ENCODE measurements at regions not wholly inside any gene's neighbourhood (a gene's known extent, or its start where the extent isn't known, plus 50 kb on each side); places are given as distances from the start of the nearest gene placed in this dataset.
"Not testable (repeated sequence)": the region's sequence is repeated elsewhere in the genome, so short reads cannot be mapped to it uniquely, and the experiment has no call there.

DNA sequence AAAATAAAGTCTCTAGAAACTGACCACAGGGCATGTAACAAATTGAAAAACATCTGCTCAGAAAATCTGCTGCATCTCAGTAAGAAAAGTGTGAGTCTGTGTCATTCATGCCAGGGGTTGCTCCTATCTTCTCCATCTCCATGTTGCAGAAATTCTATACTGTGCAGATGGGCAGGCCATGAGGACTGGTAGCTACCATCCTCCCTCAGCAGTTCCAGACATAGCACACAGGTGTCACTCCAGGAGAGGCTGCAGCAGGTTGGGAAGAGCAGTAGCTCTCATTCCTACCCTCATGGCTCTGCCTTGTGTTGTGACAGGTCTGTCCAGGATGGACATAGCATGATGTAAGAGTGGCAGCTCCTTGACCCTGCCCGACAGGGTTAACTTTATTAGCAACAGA is 173.4 kb downstream of the NDUFS4 start:
- DNase-seq (ENCODE audit: low read depth): no peak

DNA sequence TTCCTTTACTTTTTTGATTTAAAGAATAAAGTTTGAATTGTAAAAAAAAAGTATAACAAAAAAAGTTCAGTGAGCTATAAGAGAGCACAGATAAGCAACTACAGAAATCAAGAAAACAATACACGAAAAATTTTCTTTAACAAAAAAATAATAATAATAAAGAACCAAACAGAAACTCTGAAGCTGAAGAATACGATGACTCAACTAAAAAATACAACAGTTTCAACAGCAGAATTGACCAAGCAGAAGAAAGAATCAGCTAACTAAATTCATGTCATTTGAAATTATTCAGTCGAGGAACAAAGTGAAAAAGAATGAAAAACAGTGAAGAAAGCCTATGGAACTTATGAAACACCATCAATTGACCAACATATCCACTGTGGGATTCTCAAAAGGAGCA is 177.7 kb downstream of the NDUFS4 start:
- no peak for DNase-seq (ENCODE audit: low read depth)

DNA sequence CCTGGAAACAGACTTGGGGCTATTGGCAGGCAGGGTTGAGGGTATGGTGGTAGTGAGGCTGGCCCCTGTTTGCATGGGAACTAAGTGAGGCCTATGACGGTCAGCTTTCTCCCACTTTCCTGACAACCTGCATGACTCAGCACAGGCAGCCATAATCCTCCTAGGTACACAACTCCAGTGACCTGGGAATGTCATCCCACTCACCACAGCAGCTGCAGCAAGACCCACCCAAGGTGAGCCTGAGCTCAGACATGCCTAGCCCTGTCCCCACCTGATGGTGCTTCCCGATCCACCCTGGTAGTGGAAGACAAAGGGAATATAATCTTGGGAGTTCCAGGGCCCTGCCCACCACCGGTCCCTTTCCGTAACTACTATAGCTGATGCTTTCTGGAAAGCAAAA is 178.7 kb downstream of the NDUFS4 start:
- DNase-seq (ENCODE audit: low read depth): no peak

DNA sequence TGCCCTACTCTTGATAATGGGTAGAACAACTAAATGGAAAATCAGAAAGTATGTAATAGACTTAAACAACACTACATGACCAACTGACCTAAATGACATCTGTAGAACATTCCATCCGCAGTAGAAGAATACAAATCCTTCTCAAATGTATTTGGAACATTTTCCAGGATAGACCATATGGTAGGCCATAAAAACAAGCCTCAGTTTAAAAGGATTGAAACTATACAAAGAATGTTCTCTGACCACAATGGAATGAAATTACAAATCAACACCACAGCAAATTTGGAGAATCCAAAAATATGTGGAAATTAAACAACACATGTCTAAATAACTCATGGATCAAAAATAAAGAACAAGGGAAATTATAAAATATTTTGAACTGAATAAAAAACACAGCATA is 189.2 kb downstream of the NDUFS4 start:
- no peak for DNase-seq (ENCODE audit: low read depth)

DNA sequence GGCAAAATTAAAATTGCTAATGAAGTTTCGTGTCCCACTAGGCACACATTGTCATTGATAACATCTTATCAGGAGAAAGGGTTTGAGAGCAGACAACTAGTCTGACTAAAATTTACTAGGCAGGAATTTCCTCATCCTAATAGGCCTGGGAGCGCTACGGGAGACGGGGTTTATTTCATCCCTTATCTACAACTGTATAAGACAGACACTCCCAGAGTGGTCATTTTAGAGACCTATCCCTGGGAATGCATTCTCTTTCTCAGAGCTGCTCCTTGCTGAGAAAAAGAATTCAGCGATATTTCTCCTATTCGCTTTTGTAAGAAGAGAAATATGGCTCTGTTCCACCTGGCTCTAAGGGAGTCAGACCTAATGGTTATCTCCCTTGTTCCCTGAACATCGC is 191.8 kb downstream of the NDUFS4 start:
- DNase-seq (ENCODE audit: low read depth): not testable (repeated sequence)

DNA sequence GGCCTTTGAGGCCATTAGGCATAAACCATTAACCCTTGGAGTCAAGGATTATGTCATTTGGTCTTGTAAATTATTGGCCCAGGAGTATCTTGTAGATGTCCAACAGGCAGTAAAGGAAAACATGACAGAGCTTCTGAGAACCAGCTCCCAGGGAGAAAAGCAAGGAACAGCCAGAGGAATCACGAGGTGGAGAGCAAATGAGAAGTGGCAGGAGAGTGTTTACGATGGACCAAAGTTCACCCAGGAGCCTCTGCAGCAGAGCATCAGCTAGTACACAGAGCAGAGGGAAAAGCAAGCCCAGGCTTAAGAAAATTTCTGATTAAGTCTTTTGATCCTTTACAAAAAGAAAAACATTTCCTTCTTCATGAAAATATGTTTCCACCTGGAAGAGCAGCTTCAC is 206.2 kb downstream of the NDUFS4 start:
- no peak for DNase-seq (ENCODE audit: low read depth)

DNA sequence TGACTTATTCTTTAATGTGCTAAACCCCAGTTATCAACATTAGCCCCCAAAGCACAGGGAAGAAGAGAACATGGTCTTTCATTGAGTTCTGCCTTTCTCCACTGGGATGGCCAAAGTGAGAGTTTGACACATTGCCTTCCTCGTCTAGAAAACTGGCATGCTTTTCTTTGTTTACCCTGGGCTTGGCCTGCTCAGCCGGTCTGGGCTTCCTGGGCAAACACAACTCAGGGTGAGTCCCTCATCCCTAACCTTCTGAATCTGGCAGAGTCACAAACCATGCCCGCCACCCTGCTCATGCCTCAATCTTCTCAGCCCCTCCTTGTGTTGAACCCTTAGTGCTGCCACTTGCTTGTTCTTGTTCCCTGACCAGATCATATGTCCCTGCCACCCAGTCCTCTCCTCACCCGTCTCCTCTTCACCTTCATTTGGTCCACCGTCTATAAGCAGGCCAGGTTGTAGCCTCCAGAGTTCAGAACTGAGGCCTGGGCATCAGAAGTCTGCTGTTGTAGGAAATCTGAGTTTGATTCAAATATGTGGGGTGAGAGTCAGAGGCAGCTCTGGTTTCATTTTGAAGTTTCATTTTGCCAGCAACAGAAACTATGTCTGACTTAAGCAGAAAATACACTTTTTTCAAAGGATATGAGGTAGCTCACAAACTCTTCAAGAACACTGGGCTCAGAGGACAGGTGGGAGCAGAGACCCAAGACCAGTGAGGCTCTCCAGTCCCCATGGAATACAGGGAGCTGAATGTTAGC is 217.6 kb downstream of the NDUFS4 start:
- no peak for DNase-seq (ENCODE audit: low read depth)

DNA sequence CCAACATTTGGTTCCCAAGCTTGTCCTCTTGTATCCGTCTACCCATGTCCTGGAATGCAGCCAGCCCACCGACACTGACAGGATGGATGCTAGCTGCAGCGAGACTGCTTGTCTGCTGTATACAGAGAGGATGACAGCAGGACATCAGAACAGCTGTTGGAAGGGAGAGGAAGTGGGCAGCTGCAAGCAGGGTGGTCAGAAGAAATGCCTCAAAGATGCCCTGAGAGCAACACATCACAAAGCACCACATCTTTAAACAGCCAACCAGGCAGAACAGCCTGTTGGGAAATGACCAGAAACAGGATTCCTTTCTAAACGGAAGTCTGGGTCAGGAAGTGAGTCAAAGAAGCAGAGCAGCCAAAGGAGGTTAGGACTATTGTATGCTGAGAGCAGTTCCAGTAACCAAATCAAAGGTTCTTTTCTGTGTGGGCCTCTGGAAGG is 219.1 kb downstream of the NDUFS4 start:
- DNase-seq (ENCODE audit: low read depth): peak; percentile 77

DNA sequence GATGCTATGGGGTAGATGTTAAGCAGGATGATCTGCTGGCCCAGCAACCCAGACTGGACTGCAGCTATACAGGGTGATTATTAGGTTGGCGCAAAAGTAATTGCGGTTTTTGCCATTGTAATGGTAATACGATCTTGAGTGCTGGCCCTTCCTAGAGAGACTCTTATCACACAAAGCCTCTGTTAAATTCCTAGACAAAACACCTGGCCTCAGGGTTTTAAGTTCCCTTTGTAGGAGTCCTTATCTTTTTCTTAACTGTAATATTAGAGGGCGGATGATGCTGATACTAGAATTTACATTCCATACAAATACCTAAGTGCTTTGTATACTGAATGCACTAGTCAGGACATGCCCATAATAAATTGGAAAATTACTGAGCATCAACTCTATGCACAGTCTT is 222.2 kb downstream of the NDUFS4 start:
- peak; percentile 17 for DNase-seq (ENCODE audit: low read depth)

DNA sequence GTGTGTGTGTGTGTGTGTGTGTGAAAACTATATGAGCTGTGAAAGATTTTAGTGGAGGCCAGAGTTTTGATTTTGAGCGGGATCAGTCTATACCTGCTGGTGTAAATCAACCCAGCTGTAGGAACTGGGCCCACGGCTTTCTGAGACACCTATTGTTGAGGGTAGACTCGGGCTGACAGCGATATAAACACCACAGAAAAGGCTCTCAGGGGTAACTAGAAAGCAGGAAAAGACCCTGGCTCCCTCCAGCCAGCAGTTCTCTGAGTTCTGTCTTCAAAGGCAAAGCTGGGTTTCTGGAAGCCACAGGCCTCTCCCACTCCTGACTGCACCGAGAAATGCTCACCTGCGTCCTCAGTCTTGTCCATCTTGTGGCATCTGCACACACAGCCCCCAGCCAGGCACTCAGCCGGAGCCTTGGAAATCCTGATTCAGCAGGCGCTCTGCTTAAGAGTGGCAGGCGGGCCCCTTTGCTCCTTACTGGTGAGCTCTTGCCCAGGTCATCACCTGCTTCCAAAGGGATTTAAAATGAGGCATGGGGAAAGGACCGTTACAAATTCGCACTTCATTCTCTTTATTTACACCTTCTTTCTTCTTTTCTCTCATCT is 223.3 kb downstream of the NDUFS4 start:
- no peak for DNase-seq (ENCODE audit: low read depth)

DNA sequence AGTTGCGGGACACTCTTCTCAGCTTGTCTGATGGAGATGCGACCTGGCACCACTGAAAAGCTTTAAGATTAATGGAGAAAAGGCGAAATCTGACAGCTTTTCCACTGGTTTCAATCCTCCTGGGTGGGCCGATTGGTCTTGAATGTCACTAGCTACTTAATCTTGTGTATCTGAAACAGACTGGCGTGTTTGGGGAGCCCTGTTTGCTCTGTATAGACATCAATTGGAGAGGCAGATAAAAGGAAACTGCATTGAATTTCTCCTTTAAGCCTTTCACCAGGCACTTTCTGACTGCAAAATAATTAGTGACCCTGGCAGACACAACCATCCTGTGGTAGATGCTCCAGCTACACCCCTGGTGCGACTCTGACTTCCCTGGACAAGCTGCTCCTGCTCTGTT is 224.2 kb downstream of the NDUFS4 start:
- DNase-seq (ENCODE audit: low read depth): no peak

DNA sequence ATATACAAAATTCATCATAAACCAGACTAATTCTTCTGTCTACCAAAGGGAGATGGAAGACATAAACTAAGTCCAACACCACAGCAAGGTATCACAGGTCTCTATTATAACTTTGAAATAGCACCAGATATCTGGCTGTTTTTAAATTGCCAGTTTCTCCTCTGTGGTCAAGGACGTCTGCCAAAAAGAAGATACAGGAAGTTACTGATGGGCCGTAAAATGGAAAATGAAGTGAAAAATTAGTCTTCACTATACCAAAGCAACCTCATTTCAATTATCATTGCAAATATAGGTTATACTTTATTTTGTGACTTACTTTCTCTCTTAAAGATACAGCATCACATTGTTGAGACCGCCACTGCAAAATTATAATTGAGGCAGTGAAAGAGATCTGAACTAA is 225.5 kb downstream of the NDUFS4 start:
- DNase-seq (ENCODE audit: low read depth): no peak

DNA sequence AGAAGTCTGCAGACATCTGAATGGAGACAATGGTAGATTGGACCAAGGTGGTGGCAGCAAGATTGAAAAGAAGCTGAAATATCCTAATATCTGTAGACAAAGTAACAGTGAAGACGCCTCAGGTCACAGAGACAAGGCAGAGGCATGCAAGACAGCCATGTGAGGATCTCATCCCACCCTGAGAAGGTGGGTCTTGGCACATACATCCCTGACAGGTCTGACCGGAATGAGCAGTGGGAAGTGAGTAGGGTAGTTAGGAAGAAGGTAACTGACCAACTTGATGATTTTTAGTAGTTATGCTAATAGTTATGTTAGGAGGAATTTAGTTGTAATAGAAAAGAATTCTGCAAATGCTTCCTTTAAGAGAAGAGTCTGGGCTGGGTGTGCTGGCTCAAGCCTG is 229.6 kb downstream of the NDUFS4 start:
- DNase-seq (ENCODE audit: low read depth): no peak

DNA sequence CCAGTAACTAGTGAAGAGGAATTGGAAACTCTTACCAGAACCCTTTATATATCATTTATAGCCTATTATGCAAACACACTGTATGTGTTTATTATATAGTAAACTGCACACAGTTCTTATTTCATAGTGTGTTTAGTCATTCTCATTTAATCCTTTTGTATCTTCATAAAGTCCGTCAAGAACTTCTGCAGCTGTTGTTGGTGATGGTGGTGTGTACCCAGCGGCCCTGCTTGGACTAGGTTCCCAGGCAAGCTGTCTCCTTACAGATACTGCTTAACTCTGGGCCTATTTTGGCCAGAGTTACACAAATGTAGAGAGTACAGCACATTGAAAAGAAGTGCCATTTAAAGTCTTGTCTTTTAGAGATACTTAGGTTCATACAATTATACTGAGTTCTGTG is 231.9 kb downstream of the NDUFS4 start:
- no peak for DNase-seq (ENCODE audit: low read depth)

DNA sequence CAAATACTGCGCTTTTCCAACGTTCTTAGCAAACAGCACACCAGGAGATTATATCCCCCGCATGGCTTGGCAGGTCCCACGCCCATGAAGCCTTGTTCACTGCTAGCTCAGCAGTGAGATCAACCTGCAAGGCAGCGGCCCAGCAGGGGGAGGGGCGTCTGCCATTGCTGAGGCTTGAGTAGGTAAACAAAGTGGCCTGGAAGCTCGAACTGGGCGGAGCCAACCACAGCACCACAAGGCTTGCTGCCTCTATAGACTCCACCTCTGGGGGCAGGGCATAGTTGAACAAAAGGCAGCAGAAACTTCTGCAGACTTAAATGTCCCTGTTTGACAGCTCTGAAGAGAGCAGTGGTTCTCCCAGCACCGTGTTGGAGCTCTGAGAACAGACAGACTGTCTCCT is 239.2 kb downstream of the NDUFS4 start:
- not testable (repeated sequence) for DNase-seq (ENCODE audit: low read depth)

DNA sequence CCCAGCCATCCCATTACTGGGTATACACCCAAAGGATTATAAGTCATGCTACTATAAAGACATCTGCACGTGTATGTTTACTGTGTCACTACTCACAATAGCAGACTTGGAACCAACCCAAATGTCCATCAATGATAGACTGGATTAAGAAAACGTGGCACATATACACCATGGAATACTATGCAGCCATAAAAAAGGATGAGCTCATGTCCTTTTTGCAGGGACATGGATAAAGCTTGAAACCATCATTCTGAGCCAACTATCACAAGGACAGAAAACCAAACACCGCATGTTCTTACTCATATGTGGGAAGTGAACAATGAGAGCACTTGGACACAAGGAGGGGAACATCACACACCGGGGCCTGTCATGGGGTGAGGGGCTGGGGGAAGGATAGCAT is 248.0 kb downstream of the NDUFS4 start:
- DNase-seq (ENCODE audit: low read depth): not testable (repeated sequence)

DNA sequence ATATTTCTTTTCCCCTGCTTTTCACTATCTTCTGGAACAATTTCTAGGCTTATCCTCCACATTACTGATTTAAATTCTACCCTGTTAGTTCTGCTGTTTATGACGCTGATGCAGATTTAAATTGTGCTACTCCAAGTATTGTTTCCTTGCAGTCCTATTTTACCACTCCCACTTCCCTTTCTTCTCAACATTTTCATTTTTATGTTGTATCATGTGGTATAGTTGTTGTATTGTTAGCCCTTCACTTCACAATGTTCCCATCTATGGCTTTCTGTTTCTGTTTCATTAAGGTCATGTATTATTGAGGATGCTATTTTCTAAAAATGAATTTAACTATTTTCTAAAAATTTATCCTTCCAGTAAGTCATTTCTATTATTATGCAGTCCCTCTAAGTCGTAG is 254.4 kb downstream of the NDUFS4 start:
- DNase-seq (ENCODE audit: low read depth): no peak

DNA sequence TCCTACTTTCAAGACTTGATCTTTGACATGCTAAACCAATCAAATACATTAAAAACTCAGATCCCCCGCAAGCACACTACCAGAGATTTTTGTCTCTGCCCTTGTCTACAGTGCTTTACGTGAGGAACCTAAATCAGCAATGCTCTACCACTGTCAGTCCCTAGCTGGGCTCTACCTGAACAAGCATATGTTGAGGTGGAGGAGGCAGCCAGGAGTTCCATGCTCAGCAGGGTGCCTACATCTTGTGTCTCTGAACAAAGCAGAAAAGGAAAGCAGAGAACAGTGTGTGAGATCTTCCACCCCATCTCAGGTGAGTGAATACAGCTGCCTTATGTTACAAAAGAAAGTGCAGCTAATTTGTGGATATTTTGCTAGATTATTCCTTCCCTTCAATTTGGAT is 255.0 kb downstream of the NDUFS4 start:
- no peak for DNase-seq (ENCODE audit: low read depth)

DNA sequence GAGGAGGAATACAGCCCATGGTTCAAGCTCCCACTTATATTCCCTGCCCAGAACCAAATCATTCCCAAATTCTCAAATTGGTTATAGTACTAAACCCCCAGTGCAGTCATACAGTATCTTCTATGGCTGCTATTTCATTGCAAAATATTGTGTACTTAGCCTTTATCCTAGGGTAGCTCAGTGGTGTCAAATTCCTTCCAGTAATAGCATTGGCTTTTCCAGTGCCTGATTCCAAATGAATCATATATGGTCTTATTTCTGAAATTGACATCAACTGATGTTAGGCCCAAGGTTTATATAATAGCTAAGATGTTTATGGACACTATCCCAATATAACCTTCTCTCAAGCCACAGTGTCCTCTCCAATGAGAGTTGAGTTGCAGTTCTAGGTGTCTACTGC is 256.7 kb downstream of the NDUFS4 start:
- DNase-seq (ENCODE audit: low read depth): peak; percentile 28

DNA sequence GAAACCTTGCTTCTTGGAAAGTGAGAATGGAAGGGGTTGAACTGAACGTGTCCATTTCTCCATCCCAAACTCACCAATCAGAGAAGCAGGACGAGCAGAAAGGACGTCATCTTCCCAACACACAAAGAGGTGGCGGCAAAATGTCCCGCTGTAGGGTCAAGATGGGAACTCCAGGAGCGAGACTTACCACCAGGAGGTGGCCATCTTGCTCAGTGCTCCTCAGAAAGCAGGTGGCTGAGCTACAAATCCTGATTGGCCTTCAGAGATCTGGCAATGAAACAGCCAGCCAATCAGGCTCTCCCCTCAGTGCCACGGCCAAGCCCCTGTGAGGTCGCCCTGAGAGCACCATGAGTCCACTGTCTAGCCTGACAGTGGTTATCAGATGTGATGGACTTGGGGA is 259.0 kb downstream of the NDUFS4 start:
- no peak for DNase-seq (ENCODE audit: low read depth)

DNA sequence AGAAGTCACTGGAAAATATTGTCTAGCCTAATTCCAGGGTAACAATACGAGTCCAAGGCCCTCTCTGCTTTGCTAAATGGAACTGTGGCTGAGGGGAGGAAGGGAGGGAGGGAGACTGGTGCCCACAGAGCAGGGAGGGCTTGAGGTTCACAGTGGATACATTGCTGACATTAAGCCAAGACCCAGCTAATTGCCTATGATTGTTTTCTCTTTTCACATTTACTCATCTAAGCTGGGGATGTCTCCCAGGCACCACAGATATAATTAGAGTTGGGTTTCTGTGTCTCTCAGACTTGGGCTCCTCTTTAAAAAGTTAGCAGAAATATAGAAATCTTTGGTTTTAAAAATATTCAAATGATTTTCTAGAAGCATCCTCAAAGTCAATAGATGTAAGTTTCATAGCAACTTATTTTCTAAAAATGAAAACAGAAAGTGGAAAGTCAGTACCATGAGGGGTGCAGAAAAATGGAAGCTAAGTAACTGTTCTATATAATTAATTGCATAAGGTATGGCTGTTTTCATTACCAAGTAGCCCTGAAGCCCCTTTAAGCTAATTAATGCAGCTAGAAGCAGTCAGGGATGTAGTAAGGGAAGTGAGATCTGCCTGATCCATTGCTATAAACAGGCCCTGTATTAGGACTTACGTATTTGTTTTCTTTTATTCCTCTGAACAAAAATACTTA is 259.8 kb downstream of the NDUFS4 start:
- DNase-seq (ENCODE audit: low read depth): no peak

DNA sequence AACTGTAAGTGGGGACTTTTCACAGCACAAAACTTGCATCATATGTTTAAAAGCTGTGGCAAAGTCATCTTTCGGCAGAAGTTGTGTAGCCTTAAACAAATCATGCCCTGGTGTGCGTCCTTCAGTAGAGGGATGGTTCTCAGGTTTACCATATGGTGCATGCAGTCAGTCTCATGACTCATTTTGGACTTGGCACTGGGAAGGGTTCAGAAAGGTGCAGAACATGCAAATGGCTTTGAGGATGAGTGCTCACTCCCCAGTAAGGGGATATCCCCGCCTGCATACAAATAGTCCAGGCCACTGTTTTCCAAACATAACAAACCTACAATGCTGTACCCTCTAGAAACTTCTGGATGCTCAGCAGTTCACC is 260.3 kb downstream of the NDUFS4 start:
- peak; percentile 3 for DNase-seq (ENCODE audit: low read depth)

DNA sequence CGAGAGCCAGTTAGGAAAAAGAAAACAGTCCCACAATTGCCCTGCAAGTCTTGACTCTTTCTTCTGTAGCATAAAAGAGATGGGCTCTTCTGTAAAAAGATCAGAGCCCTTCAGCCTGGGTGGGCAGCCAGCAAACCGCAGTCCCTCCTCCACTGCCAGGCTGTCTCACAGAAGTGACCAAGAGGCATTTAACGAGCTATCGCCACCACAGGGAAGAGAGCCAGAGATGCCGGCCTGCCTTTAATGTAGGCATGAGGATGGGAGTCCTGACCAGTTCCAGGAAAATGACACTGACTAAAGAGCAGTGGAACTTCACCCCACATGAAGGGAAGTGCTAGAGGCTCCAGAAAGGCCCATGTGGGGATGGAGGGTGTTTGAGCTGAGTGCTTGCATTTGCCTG is 264.6 kb downstream of the NDUFS4 start:
- DNase-seq (ENCODE audit: low read depth): no peak

DNA sequence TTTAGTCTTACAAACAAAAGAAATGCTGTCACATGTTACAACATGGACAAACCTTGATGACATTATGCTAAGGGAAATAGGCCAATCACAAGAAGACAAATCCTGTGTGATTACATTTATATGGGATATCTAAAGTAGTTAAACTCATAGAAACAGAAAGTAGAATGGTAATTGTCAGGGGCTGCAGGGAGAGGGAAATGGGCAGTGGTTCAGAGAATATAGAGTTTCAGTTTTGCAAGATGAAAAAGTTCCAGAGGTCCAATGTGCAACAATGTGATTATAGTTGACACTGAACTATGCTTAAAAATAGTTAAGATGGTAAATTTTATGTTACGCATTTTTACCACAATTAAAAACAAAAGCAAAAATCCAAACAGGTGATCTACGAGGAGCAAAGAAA is 265.5 kb downstream of the NDUFS4 start:
- DNase-seq (ENCODE audit: low read depth): no peak

Data from iris pigment epithelial cell (primary cell).